ENCODE measurements at regions not wholly inside any gene's neighbourhood (a gene's known extent, or its start where the extent isn't known, plus 50 kb on each side); places are given as distances from the start of the nearest gene placed in this dataset.

DNA sequence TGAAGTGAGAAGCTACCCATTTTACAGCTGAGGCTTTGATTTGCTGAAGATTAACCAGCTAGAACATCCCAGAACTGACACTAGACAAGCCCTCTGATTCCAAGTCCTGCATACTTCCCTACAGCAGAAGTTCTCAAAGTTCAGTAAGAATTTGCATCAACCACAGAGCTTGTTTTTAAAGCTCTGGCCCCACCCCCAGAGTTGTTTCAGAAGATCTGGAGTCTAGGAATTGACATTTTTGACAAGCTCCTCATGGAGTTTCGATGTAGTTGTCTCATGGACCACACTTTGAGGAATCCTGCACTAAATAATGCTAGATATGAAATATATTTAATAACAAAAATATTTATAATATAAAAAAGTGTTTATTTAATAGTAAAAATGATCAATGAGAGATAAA lies 120.3 kb upstream of the ADAMTS18 start:
- DNase-seq: no peak

- no peak for DNase-seq
Measured at GRCh38 chr16:77555791-77556190, 121.0 kb upstream of the ADAMTS18 start.

DNA sequence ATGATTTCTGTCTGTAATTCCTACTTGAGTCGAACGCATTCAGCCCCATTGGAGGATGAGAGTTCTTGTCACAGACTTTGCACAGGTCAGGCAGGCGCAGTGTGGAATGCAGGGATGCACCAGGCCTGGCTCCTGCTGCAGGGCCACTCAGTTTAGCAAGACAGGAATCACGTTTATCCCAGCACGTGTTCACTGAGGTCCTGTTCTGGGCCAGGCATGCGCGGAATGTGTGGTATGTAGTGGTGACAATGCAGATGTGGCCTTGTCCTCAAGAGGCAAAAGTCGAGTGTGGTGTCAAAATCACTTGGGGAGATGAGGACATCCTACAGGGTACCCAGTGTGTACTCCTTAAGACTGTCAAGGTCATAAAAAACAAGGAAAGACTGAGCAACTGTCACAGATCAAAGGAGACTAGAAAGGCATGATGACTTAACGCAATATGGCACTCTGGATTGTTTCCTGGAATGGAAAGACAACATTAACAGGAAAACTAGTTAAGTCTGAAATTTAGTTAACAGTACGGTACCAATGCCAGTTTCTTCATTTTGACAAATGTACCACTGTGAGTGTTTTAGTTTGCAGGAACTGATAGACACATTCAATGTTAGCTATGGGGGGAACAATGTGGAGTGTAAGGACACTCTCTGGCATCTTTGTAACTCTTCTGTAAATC lies 121.5 kb upstream of the ADAMTS18 start:
- no peak for DNase-seq

DNA sequence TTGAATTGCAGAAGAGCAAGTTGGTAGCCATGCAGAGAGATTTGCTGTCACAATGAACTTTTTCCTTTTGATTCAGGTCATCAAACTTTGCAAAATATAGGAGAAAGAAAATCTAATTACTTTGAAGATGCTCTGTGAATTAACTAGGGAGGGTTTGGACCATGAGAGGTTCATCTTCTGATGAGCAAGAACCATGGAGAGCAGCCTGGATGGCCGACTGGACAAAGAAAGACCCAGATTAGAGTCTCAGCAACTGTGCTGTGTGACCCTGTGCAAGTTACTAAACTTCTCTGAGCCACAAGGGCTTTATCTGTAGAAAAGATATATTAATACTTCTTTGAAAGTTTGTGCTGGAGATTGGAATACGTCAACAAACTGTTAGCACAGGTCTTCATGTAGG lies 122.6 kb upstream of the ADAMTS18 start:
- no peak for DNase-seq

DNA sequence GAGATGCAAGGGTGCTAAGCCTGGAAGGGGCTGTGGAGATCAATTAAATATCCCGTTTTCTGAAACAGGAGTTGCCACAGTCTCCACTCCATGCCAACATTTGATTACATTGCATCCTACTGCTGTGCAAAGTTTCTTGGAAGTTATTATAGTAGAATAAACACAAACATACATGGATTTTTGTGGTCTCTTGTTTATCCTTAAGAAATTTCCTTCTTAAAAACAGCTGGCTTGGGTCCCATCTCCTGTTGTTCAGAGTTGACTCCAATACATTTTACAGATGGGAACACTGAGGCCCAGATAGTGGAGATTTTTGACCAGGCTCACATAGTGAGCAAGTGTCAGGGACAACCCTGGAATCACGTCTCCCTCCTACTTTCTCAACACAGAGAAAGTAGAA lies 124.0 kb upstream of the ADAMTS18 start:
- no peak for DNase-seq

DNA sequence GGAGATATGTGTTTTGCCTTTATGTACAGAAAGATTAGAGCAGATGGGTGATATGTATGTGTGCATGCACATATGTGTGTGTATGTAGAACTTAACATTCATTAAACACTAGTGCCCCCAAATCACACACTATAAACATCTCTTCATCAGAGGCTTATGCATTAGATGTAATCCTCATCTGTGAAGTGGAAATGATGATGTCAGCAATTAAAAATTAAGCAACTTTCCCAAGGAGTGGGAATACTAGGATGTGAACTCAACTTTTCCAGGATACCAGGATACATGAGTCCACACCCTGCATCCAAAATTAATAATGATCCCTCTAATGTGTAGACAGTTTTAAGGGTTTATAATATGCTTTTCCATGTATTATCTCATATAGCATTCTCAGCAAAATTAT lies 127.7 kb upstream of the ADAMTS18 start:
- no peak for DNase-seq

DNA sequence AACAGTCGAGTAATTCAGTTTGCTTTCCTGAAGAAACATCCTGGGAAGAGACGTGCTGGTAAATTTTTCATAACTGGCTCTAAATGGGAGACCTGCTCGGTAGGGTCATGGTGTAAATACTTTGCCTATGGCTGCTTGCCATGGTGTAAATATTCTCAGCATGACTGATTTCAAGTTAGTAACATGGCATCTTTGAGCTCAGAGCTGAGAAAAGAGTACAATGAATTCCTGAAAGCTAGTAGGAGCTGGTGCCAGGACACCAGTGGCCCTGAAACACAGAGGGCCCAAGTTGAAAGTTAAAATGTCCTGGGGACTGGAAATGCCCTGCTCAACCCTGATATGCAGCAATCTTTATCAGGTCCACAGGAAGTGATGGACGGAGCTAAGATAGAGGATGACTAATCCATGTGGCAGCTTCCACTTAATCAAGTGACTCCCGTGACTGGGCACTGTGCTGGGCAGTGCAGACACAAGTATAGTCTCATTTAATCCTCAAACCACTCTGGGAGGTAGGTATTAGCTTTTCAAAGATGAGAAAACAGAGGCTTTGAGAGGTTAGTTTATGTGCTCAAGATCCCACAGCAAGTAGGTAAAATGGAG lies 130.1 kb upstream of the ADAMTS18 start:
- DNase-seq: no peak

DNA sequence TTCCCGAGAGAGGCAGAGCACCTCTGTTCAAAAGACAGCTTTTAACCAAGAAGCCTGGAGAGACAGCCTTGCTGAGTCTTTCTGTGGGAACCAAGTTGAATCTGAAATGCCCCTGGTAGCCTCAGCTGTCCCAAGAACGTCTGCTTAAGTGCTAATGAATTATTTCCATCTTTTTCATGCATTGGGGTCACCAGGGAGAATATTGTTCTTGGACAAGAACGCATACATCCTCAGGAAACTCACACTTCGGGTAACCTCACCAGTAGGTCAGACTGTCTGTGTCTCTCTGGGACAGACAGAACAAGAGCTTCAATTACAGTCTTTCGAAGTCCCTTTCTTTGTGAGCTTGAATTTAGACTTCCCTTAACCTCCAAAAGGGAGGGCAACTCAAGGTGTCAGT lies 134.6 kb upstream of the ADAMTS18 start:
- no peak for DNase-seq

DNA sequence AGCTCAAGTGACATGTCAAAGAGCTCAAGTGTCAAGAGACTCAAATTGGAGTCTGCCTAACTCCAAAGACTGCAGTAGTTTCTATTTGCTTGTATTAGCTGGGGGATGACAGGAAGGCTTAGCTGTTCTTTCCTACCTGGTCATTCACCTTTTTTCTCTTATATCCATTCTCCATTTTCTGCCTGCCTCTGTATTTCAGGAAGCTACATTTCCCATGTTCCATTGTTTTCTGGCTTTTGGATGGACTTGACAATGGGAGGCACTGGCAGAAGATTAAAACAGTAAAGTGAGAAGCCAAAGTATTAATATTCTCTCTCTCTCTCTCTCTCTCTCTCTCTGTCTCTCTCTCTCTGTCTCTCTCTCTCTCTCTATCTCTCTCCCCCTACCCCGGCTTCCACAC lies 135.7 kb upstream of the ADAMTS18 start:
- no peak for DNase-seq

- no peak for DNase-seq
Measured at GRCh38 chr16:77571115-77571862, 136.5 kb upstream of the ADAMTS18 start.

- DNase-seq: no peak
Measured at GRCh38 chr16:77574867-77575624, 140.2 kb upstream of the ADAMTS18 start.

DNA sequence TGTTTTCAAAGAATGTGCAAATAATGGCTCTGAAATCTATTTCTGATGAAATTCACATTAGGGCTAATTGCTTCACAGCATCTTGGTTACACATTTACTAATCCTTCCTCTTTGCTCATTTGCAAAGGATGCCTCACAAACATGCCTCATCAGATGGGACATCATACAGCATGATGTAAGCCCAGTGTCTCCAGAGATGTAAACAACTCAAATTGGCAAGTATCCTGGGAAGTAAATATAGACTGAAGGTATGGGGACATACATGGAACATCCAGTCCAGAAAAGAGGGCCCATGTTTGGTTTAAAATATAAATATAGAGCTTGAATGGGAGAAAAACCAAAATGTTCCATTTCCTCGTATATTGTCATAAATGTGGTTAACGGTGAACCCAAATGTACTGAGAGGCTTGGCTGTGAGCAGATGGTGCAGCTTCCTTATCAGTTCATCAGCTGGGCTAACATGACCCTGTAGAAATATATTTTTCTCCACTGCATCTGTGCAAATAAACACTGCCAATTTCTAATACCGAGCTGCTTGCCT lies 142.9 kb upstream of the NUDT7 start:
- DNase-seq: peak; percentile 18

- DNase-seq: no peak
Measured at GRCh38 chr16:77581706-77582105, 140.6 kb upstream of the NUDT7 start.

DNA sequence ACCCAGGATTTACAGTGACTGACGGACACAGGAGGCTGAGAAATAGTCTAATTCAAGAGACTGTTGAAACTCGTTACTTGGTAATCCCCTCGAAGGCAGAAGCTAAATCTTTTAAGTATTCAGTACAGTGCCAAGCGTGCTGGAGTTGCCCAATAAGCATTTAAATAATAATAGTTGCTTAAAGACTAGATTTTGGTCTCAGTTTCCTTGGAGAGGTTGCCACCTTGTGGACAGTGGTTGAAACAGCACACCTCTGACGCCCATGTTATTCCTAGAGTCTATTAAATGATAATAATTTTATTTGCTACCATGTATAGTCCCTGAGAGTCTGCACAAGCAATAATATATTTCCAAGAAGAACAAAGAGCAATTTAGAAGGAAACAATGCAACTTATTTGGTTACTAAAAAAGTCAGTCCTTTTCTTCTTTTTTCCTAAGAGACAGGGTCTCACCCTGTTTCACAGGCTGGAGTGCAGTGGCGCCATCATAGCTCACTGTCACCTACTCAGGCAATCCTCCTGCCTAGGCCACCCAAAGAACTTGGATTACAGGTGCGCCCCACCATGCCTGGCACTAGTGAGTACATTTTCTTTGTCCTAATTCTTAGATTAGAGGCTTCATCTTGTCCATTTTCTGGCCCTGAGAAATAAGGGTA lies 138.0 kb upstream of the NUDT7 start:
- peak; percentile 59 for DNase-seq

DNA sequence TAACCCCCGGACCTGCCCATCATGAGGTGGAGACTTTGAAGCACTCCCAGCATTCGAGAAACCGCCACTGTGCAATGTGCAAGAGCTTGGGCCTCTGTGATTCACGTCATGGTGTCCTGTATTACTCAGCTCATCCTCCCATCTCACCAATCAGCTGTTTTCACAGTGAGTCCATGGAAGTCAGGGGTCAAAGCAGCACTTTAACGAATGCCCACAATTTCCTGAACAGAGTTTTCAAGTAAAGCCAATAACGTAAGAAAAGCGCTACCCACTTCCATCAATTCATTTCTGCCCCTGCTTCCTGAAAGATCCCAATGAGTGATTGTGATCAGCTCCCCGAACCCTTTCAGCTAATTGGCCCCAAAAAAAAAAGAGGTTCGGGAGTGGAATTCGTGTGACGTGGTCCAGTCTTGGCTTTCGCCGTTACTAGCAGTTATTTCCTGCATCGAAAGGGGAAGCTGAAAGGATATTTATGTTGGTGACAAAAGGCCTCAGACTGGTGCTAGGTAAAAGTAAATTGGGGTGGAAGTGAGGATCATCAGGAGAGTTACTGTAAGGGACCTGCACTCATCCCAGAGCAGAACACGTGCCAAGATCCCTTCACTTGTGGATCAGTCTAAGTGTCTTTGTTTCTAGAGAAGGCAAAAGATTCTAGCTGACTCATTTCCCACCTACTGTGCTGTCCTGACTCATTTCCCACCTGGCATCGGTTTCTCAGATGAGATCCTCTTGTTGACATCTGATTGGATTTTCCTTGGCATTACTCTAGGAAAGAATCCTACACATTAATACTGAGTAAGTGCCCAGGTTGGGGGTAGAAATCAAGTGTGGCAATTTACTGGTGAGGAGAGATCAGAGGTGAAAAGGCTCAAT lies 136.7 kb upstream of the NUDT7 start:
- DNase-seq: no peak

- DNase-seq: no peak
Measured at GRCh38 chr16:77588389-77588788, 133.9 kb upstream of the NUDT7 start.

GRCh38 chr16:77589071-77589765 lies 133.1 kb upstream of the NUDT7 start:
- DNase-seq: no peak

DNA sequence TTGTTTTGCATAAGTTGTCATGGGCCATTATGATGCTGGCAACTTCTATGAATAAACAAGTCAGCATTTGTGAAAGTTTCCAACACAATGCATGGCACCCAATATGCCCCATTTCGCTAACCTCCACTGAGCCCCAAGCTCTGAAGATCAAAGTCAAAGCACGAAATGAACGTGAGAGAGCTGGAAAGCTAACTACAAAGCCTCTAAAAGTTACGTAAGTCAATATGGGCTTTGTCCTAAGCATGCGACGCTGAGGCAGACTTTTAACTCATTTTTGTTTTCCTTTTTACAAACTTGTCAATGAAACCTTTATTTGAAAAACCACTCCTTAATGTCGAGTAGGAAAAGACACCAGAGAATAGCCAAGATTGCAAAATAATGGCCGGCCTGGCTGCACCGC lies 131.6 kb upstream of the NUDT7 start:
- no peak for DNase-seq

DNA sequence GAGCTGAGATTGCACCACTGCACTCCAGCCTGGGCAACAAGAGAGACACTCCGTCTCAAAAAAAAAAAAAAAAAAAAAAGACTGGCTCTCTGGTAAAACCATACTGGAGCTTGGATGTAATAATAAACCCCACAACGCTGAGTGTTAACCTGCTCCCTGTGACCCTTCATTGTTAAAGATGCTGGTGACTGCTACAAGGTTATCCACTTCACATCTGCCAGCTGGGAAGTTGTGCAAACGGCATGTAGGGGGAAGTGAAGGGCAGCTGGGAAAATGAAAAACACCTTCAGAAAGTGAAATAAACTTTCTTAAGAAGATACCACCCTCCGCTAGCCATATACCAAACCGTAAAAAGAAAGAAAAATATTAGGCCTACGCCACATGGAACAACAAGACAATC lies 131.0 kb upstream of the NUDT7 start:
- no peak for DNase-seq

GRCh38 chr16:77592021-77592420 lies 130.3 kb upstream of the NUDT7 start:
- no peak for DNase-seq

DNA sequence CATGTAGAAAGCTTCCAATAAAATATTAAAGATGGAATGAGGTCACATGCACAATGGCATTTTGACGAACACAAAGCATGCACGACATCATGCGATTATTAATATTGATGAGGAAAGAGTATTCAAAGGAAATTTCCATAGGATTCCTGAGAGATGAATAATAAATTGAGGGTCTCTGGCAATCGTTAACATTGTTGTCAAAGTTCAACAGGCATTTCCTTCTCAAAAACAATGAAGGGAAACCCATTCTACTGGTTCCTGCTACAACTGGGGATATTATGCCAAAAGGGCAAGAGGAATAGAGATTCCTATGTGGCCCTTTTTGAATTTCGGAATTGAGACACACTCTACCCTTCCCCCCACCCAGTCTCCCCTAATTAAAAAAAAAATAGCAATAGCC lies 128.3 kb upstream of the NUDT7 start:
- no peak for DNase-seq

Measured in inflammatory macrophage treated with lipopolysaccharide for 4 hours (primary cell).